Breast epithelium (tissue), 4 donors: ENCODE measurements at regions not wholly inside any gene's neighbourhood (a gene's known extent, or its start where the extent isn't known, plus 50 kb on each side); places are given as distances from the start of the nearest gene placed in this dataset.

ENCODE experiments used
- DNase-seq, 2 donors: peaks; one replicate each; pipeline ENCODE4 v3.0.0-alpha.2; 2019; ENCODE audit warnings: low spot score in 2 of 2
- H3K27ac ChIP-seq, 2 donors: fragments of 200-600 bp; sonication (generic) in 1 of 2; one replicate each; pipeline ENCODE4 v1.5.1; 2016 to 2019; ENCODE audit warnings: mild to moderate bottlenecking in 1 of 2
- H3K27me3 ChIP-seq, 2 donors: fragments of 200-600 bp; sonication (generic) in 1 of 2; one replicate each; pipeline versions ENCODE4 v1.5.1 to v1.6.0; 2017 to 2019; ENCODE audit warnings: control low read depth in 1 of 2, mild to moderate bottlenecking in 1 of 2
- H3K36me3 ChIP-seq: fragments of 200-600 bp; one replicate; pipeline ENCODE4 v1.5.1; 2019
- H3K4me1 ChIP-seq, 2 donors: fragments of 200-600 bp; sonication (generic); one replicate each; pipeline ENCODE4 v1.5.1; 2016 to 2019; ENCODE audit warnings: control low read depth in 1 of 2
- H3K4me3 ChIP-seq, 3 donors: fragments of 200-600 bp; sonication (generic); 1 replicate in 2 of 3; 2 replicates in 1 of 3; pipeline ENCODE4 v1.5.1; 2016 to 2019; ENCODE audit warnings: mild to moderate bottlenecking in 3 of 3, moderate library complexity in 2 of 3
- H3K9me3 ChIP-seq, 2 donors: fragments of 200-600 bp; sonication (generic) in 1 of 2; one replicate each; pipeline ENCODE4 v1.5.1; 2016 to 2019; ENCODE audit warnings: control low read depth in 1 of 2
- POLR2A ChIP-seq: fragments of 450-650 bp; IDR thresholded peaks from one replicate; pipeline ENCODE4 v1.6.1; 2016; ENCODE audit warnings: antibody characterized with exemption, mild to moderate bottlenecking, moderate library complexity
- POLR2AphosphoS5 ChIP-seq, 3 donors: sonication (generic); formaldehyde crosslinking; IDR thresholded peaks; one replicate each; pipeline ENCODE4 v1.6.1; 2017; ENCODE audit warnings: antibody characterized with exemption in 3 of 3
- intact Hi-C: fragments of 100-400 bp; cut with DNase I; formaldehyde crosslinking; loops from one replicate; pipeline ENCODE4 v1.15.1; 2023; ENCODE audit warnings: low total_unique reads
- TF ChIP-seq, protein P1 (sequence below), 3 donors: fragments of 450-650 bp; IDR thresholded peaks; one replicate each; pipeline ENCODE4 v1.5.1; 2016 to 2017; ENCODE audit warnings: antibody characterized with exemption in 3 of 3, mild to moderate bottlenecking in 3 of 3, moderate library complexity in 3 of 3

DNA sequence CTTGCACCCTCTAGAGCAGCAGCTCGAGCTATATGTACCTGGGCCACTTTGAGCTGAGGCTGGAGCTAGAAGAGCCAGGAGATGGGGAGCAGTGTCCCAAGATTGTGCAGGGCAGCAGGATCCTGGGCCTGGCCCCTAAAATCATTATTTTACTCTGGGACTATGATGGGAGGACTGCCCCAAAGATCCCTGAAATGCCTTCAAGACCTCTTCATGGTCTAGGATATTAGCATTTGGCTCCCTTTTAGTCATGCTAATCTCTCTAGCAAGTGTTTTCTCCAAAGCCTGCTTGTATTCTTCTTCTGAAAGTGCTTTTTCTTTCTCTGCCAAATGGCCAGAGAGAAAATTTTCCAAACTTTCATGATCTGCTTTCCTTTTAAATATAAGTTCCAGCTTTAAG is 211.6 kb downstream of the PARM1 start:
- H3K36me3 ChIP-seq = no peaks in the 10 kb centered on the region
- H3K27me3 ChIP-seq = no peaks in the 10 kb centered on the region
- no peak overlapping the region for H3K27ac ChIP-seq
- peaks cover 0 to 3% of the 10 kb centered on the region in 2 donors for H3K9me3 ChIP-seq
- DNase-seq = no peak
- intact Hi-C loops = no loop called here
- TF ChIP-seq POLR2AphosphoS5 (IDR thresholded peaks at IDR 0.05) (no peak), POLR2A (no peak)
- TF ChIP-seq, protein P1, sequence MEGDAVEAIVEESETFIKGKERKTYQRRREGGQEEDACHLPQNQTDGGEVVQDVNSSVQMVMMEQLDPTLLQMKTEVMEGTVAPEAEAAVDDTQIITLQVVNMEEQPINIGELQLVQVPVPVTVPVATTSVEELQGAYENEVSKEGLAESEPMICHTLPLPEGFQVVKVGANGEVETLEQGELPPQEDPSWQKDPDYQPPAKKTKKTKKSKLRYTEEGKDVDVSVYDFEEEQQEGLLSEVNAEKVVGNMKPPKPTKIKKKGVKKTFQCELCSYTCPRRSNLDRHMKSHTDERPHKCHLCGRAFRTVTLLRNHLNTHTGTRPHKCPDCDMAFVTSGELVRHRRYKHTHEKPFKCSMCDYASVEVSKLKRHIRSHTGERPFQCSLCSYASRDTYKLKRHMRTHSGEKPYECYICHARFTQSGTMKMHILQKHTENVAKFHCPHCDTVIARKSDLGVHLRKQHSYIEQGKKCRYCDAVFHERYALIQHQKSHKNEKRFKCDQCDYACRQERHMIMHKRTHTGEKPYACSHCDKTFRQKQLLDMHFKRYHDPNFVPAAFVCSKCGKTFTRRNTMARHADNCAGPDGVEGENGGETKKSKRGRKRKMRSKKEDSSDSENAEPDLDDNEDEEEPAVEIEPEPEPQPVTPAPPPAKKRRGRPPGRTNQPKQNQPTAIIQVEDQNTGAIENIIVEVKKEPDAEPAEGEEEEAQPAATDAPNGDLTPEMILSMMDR (IDR thresholded peaks at IDR 0.05) = no peak
- H3K4me1 ChIP-seq = no peaks in the 10 kb centered on the region
- H3K4me3 ChIP-seq = no peak overlapping the region

DNA sequence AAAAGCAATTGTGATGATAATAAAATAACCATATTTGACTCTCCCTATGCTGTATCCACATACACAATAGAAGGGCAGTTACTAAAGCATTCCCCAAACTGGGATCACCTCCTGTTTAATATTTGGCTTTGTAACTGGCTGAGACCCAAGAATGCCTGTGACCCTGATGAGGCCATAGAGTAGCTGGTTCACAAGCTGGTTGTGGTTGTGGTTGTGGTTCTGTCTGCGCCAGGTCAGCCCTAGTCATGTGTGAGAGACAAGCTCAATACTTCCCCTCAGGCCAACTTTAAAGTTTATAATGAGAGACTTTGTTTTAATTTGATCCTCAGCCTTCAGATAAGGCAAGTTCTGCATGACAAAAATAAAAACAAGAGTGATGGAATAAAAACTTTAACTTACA is 209.9 kb downstream of the PARM1 start:
- Histone ChIP-seq H3K4me3 (no peak overlapping the region), H3K27ac (no peak overlapping the region), H3K27me3 (no peaks in the 10 kb centered on the region), H3K4me1 (no peaks in the 10 kb centered on the region), H3K36me3 (no peaks in the 10 kb centered on the region), H3K9me3 (no peaks in the 10 kb centered on the region)
- TF ChIP-seq POLR2AphosphoS5 (IDR thresholded peaks at IDR 0.05) (no peak), POLR2A (no peak)
- TF ChIP-seq, protein P1 (IDR thresholded peaks at IDR 0.05) = no peak
- no peak for DNase-seq
- intact Hi-C loops = no loop called here

DNA sequence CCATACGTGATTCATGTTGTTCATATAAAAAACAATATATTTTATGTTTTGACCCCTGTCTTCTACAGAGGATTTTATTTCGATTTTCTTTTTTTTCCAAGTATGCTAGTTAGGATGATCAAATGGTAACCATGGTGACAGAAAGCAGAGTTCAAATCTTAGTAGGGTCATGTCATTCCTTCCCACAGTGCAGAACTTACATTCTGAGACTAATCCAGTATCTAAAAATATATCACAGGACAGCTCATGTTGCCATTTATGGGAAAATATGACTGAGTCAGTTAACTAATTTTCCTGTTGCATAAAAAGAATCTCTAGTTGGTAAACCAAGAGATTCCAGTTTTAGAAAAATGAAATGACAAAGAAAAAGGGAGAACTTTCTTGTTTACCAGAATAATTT is 209.5 kb downstream of the PARM1 start:
- no peak overlapping the region for H3K4me3 ChIP-seq
- H3K4me1 ChIP-seq = no peaks in the 10 kb centered on the region
- H3K27ac ChIP-seq = no peak overlapping the region
- H3K36me3 ChIP-seq = no peaks in the 10 kb centered on the region
- H3K27me3 ChIP-seq = no peaks in the 10 kb centered on the region
- TF ChIP-seq POLR2AphosphoS5 (IDR thresholded peaks at IDR 0.05) (no peak), POLR2A (no peak)
- TF ChIP-seq, protein P1 (IDR thresholded peaks at IDR 0.05) = no peak
- intact Hi-C loops = no loop called here
- DNase-seq = no peak
- H3K9me3 ChIP-seq = no peaks in the 10 kb centered on the region

DNA sequence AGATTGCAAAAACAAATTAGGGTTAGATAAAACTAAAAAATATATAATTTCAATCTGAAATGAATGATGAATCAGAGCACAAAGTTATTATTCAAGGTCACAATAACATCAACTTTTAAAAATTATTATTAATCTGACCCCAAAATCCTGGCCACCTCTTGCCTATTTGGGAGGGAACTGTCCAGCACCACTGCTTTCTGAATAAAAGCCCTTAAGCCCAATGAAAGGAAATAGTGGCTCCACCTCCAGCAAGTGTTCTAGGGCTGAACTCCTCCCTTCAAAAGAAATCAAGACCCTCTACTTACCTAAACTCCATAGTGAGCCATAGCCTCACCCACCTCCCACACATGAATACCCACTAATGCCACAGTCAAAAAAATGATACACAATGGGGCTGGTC is 208.2 kb downstream of the PARM1 start:
- TF ChIP-seq POLR2A (no peak), POLR2AphosphoS5 (IDR thresholded peaks at IDR 0.05) (no peak)
- TF ChIP-seq, protein P1 (IDR thresholded peaks at IDR 0.05) = no peak
- Histone ChIP-seq H3K36me3 (no peaks in the 10 kb centered on the region), H3K4me3 (no peak overlapping the region), H3K9me3 (no peaks in the 10 kb centered on the region), H3K27ac (no peak overlapping the region), H3K4me1 (no peaks in the 10 kb centered on the region), H3K27me3 (no peaks in the 10 kb centered on the region)
- intact Hi-C loops = no loop called here
- no peak for DNase-seq

DNA sequence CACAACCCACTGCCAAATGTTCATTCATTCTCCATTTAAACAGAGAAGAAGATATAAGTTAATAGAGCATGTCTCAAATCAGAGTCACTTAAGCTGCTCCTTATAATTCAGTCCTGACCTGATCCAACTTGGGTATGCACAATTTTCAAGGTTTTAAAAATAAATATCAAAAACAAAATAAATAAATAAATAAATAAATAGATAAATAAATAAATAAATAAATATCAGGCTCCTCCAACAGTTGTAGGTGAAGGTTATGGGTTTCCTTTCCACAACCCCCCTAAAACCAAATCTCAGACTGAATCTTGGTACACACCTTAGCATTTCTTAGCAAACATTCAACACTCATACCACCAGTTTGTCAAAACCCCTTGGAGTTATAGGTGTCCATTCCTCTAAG is 204.4 kb downstream of the PARM1 start:
- Histone ChIP-seq H3K36me3 (no peaks in the 10 kb centered on the region), H3K9me3 (no peaks in the 10 kb centered on the region), H3K4me1 (no peaks in the 10 kb centered on the region), H3K4me3 (no peak overlapping the region), H3K27ac (no peak overlapping the region), H3K27me3 (no peaks in the 10 kb centered on the region)
- no peak for DNase-seq
- intact Hi-C loops = no loop called here
- TF ChIP-seq POLR2AphosphoS5 (IDR thresholded peaks at IDR 0.05) = no peak
- TF ChIP-seq, protein P1 (IDR thresholded peaks at IDR 0.05) = no peak
- no peak for TF ChIP-seq POLR2A
